GM23338 (cell line): ENCODE measurements at regions not wholly inside any gene's neighbourhood (a gene's known extent, or its start where the extent isn't known, plus 50 kb on each side); places are given as distances from the start of the nearest gene placed in this dataset.
"Not testable (repeated sequence)": the region's sequence is repeated elsewhere in the genome, so short reads cannot be mapped to it uniquely, and the experiment has no call there.

Source experiments
- ATAC-seq: fragments of 200-7000 bp; cut with Tn5 transposase; 3 replicates; pipeline ENCODE4 v1.9.1; 2020
- DNase-seq: peaks from one replicate; pipeline ENCODE4 v3.0.0-alpha.2; 2015; ENCODE audit warnings: low spot score
- H2AFZ ChIP-seq: fragments of 200-600 bp; sonication (generic); 2 replicates; pipeline ENCODE4 v1.8.0; 2016; ENCODE audit warnings: antibody characterized with exemption, mild to moderate bottlenecking, moderate library complexity
- H3F3A ChIP-seq: fragments of 200-600 bp; sonication (generic); replicated peaks from 2 replicates; pipeline ENCODE4 v1.8.0; 2017; ENCODE audit warnings: antibody characterized with exemption, mixed run types, low read depth
- H3K27ac ChIP-seq: fragments of 200-600 bp; sonication (generic); 2 replicates; pipeline ENCODE4 v1.6.1; 2016; ENCODE audit warnings: low read depth
- H3K27me3 ChIP-seq: fragments of 200-600 bp; sonication (generic); 2 replicates; pipeline ENCODE4 v1.8.0; 2016; ENCODE audit warnings: mild to moderate bottlenecking, mixed run types, moderate library complexity; ENCODE audit not compliant: insufficient read depth
- H3K36me3 ChIP-seq: fragments of 200-600 bp; sonication (generic); 2 replicates; pipeline ENCODE4 v1.8.0; 2016; ENCODE audit warnings: mild to moderate bottlenecking; ENCODE audit not compliant: insufficient read depth
- H3K4me1 ChIP-seq: fragments of 200-600 bp; sonication (generic); 2 replicates; pipeline ENCODE4 v1.8.0; 2016; ENCODE audit warnings: mild to moderate bottlenecking, moderate library complexity; ENCODE audit not compliant: insufficient read depth
- H3K4me2 ChIP-seq: fragments of 200-600 bp; sonication (generic); 2 replicates; pipeline ENCODE4 v1.7.1; 2017; ENCODE audit warnings: mixed run types
- H3K4me3 ChIP-seq: fragments of 200-600 bp; sonication (generic); 2 replicates; pipeline ENCODE4 v1.6.1; 2016; ENCODE audit warnings: mixed run types
- H3K79me2 ChIP-seq: fragments of 200-600 bp; sonication (generic); replicated peaks from 2 replicates; pipeline ENCODE4 v1.8.0; 2017; ENCODE audit warnings: mild to moderate bottlenecking; ENCODE audit not compliant: insufficient read depth
- H3K9me2 ChIP-seq: fragments of 200-600 bp; sonication (generic); 2 replicates; pipeline ENCODE4 v1.8.0; 2017; ENCODE audit not compliant: insufficient read depth
- H4K20me1 ChIP-seq: fragments of 200-600 bp; sonication (generic); replicated peaks from 2 replicates; pipeline ENCODE4 v1.8.0; 2017; ENCODE audit warnings: mild to moderate bottlenecking; ENCODE audit not compliant: insufficient read depth
- H3K27ac Mint-ChIP-seq: 2 replicates; pipeline ENCODE4 v1.8.0; 2020; ENCODE audit warnings: inconsistent platforms, mild to moderate bottlenecking, moderate library complexity, mixed read lengths
- H3K27me3 Mint-ChIP-seq: 3 replicates; pipeline ENCODE4 v1.8.0; 2022; ENCODE audit warnings: low read depth, mild to moderate bottlenecking, moderate library complexity, mixed read lengths, inconsistent platforms; ENCODE audit not compliant: insufficient read depth, poor library complexity
- H3K36me3 Mint-ChIP-seq: 3 replicates; pipeline ENCODE4 v1.8.0; 2021; ENCODE audit warnings: low read depth, mild to moderate bottlenecking, inconsistent platforms, moderate library complexity, mixed read lengths
- H3K4me1 Mint-ChIP-seq: 3 replicates; pipeline ENCODE4 v1.8.0; 2020; ENCODE audit warnings: mild to moderate bottlenecking, inconsistent platforms, mixed read lengths
- H3K4me3 Mint-ChIP-seq: 3 replicates; pipeline ENCODE4 v1.8.0; 2021; ENCODE audit warnings: moderate library complexity, mild to moderate bottlenecking, inconsistent platforms, mixed read lengths
- H3K9me3 Mint-ChIP-seq: 3 replicates; pipeline ENCODE4 v1.8.0; 2020; ENCODE audit warnings: moderate library complexity, mild to moderate bottlenecking, inconsistent platforms, mixed read lengths
- CREB1 ChIP-seq: fragments of 250-450 bp; sonication (Bioruptor Pico); IDR thresholded peaks from 2 replicates; pipeline ENCODE4 v1.5.0; 2020; ENCODE audit warnings: low read depth, mild to moderate bottlenecking, moderate library complexity
- CTCF ChIP-seq, 2 experiments: fragments of 200-600 bp in 1 of 2; sonication (generic) in 1 of 2; conservative IDR thresholded peaks; 2 replicates each; pipeline versions ENCODE4 v1.5.1 to v1.6.1; 2016 to 2017; ENCODE audit warnings: antibody characterized with exemption in 2 of 2, low read depth in 2 of 2, mild to moderate bottlenecking in 2 of 2, moderate library complexity in 1 of 2
- ETS1 ChIP-seq: IDR thresholded peaks from 2 replicates; pipeline ENCODE4 v1.6.1; 2016; ENCODE audit warnings: antibody characterized with exemption
- EZH2phosphoT487 ChIP-seq: fragments of 200-600 bp; sonication (generic); IDR thresholded peaks from one replicate; pipeline ENCODE4 v1.8.1; 2018; ENCODE audit warnings: antibody characterized with exemption; ENCODE audit not compliant: unreplicated experiment
- JUNB ChIP-seq: IDR thresholded peaks from one replicate; pipeline ENCODE4 v1.6.1; 2016; ENCODE audit warnings: antibody characterized with exemption; ENCODE audit not compliant: unreplicated experiment
- NANOG ChIP-seq: IDR thresholded peaks from 2 replicates; pipeline ENCODE4 v1.6.1; 2016; ENCODE audit warnings: antibody characterized with exemption, borderline replicate concordance
- POLR2AphosphoS5 ChIP-seq: IDR thresholded peaks from 2 replicates; pipeline ENCODE4 v1.6.1; 2016; ENCODE audit warnings: antibody characterized with exemption, low read depth
- REST ChIP-seq: IDR thresholded peaks from one replicate; pipeline ENCODE4 v1.6.1; 2018; ENCODE audit warnings: antibody characterized with exemption; ENCODE audit not compliant: unreplicated experiment
- ZNF114 ChIP-seq: fragments of 250-450 bp; sonication (Bioruptor Pico); IDR thresholded peaks from 2 replicates; pipeline ENCODE4 v1.5.0; 2020; ENCODE audit warnings: mild to moderate bottlenecking, moderate library complexity
- ZNF331 ChIP-seq: fragments of 250-450 bp; sonication (Bioruptor Pico); IDR thresholded peaks from 2 replicates; pipeline ENCODE4 v1.5.0; 2020; ENCODE audit warnings: low read depth, mild to moderate bottlenecking, moderate library complexity
- ZNF462 ChIP-seq: fragments of 250-450 bp; sonication (Bioruptor Pico); IDR thresholded peaks from 2 replicates; pipeline ENCODE4 v1.5.0; 2020; ENCODE audit warnings: mild to moderate bottlenecking, moderate library complexity

GRCh38 chrX:1847790-1848189 is 232.9 kb downstream of the ASMT start:
- H3K27ac ChIP-seq, H3K27me3 Mint-ChIP-seq, ATAC-seq, H3K4me3 Mint-ChIP-seq, H3K36me3 ChIP-seq, H3K4me2 ChIP-seq, H2AFZ ChIP-seq, H3K4me1 ChIP-seq, H3K4me3 ChIP-seq, H3F3A ChIP-seq, H3K79me2 ChIP-seq, H3K27ac Mint-ChIP-seq, H3K27me3 ChIP-seq, H3K4me1 Mint-ChIP-seq, DNase-seq, H3K9me2 ChIP-seq, H4K20me1 ChIP-seq: not testable (repeated sequence)
- peaks cover 23% of the 10 kb centered on the region for H3K9me3 Mint-ChIP-seq
- peaks cover 18% of the 10 kb centered on the region for H3K36me3 Mint-ChIP-seq

GRCh38 chrX:1851527-1851926 is 236.7 kb downstream of the ASMT start:
- Histone ChIP-seq H3K4me2 (no peak overlapping the region), H3K36me3 (no peaks in the 10 kb centered on the region), H3K27me3 (no peaks in the 10 kb centered on the region), H3K4me1 (no peaks in the 10 kb centered on the region), H3K4me3 (no peak overlapping the region), H3K9me2 (0 out of 2 replicates have a peak, but pooled peaks cover 10% of the 10 kb centered on the region), H2AFZ (no peak overlapping the region), H3K27ac (no peak overlapping the region), H4K20me1 (no peaks in the 10 kb centered on the region), H3F3A (no peaks in the 10 kb centered on the region), H3K79me2 (no peaks in the 10 kb centered on the region)
- H3K27ac Mint-ChIP-seq, result no peak overlapping the region
- peaks cover 30% of the 10 kb centered on the region for H3K9me3 Mint-ChIP-seq
- DNase-seq (no peak), ATAC-seq (no peak)
- H3K27me3 Mint-ChIP-seq, result peaks cover 5% of the 10 kb centered on the region
- H3K4me3 Mint-ChIP-seq, result no peak overlapping the region
- no peaks in the 10 kb centered on the region for H3K4me1 Mint-ChIP-seq
- H3K36me3 Mint-ChIP-seq, result peaks cover 20% of the 10 kb centered on the region
- no peak for TF ChIP-seq CTCF (conservative IDR thresholded peaks at IDR 0.05; ENCODE audit: low read depth in 2 of 2)
- no peak for TF ChIP-seq ETS1
- TF ChIP-seq POLR2AphosphoS5, result no peak
- no peak for TF ChIP-seq NANOG
- no peak for TF ChIP-seq REST
- no peak for TF ChIP-seq ZNF462 (CRISPR knock-in tag)
- TF ChIP-seq EZH2phosphoT487, result no peak
- TF ChIP-seq ZNF114 (CRISPR knock-in tag), result no peak
- TF ChIP-seq CREB1 (CRISPR knock-in tag), result no peak
- TF ChIP-seq JUNB, result no peak
- no peak for TF ChIP-seq ZNF331 (CRISPR knock-in tag)
